Suppressor macrophage treated with lipopolysaccharide for 4 hours (primary cell): ENCODE measurements at regions not wholly inside any gene's neighbourhood (a gene's known extent, or its start where the extent isn't known, plus 50 kb on each side); places are given as distances from the start of the nearest gene placed in this dataset.
"Not testable (repeated sequence)": the region's sequence is repeated elsewhere in the genome, so short reads cannot be mapped to it uniquely, and the experiment has no call there.

Experiments used
- DNase-seq: peaks from one replicate; pipeline ENCODE4 v3.0.0-alpha.2; 2020

- DNase-seq = no peak
Observed at GRCh38 chr4:122100508-122100907, 51.6 kb upstream of the BLTP1 start.

- no peak for DNase-seq
Observed at GRCh38 chr4:122099896-122100295, 52.2 kb upstream of the BLTP1 start.

GRCh38 chr4:122091836-122092405 is 60.2 kb upstream of the BLTP1 start:
- DNase-seq = no peak

GRCh38 chr4:122091397-122091796 is 60.7 kb upstream of the BLTP1 start:
- no peak for DNase-seq

- no peak for DNase-seq
Observed at GRCh38 chr4:122090989-122091388, 61.1 kb upstream of the BLTP1 start.

DNA sequence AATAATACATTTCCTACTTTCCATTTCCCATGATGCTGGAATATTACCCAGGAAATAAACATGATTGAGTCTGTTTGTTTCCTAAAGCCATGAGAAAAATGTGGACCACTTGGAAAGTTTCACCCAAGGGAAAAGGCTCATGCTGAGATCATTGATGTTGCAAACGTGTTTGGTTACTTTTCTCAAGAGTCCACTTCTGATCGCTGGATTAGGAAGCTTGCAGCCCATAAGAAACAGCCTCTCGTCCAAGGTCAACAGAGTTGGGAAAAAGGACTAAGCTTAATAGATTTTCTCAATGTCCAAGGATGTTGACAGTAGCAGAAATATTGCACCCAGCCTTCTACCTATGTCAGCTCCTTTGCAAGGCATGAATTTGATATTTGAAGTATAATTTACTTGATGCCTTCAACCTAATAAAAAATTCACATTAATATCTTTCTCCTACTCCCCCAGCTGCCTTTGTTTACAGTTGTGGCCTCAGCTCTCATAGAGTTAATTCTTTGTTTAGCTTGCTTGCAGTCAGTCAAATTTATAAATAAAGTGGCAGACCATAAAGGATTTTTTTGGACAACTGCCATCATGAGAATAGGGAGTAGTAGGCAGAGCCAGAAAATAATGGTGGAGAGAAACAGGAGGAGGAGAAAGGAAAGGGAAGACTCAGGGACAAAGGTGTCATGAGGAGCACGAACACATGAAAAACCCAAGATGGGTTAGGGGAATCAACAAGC is 65.6 kb upstream of the BLTP1 start:
- no peak for DNase-seq

- DNase-seq = no peak
Observed at GRCh38 chr4:122083989-122084388, 68.1 kb upstream of the BLTP1 start.

DNA sequence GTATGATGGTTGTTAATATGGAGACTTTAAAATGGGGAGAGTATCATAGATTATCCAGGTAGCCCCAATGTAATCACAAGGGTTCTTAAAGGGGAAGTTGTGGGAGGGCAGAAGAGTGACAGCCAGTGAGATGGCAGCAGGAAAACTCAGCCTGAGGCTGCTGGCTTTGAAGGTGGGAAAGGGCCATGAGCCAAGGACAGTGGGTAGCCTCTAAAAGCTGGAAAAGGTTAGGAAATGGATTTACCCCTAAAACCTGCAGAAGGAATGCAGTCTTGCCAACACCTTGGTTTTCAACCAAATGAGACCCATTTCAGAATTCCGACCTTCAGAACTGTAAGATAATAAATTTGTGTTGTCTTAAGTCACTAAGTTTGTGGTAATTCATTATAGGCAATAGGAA is 68.8 kb upstream of the BLTP1 start:
- no peak for DNase-seq

DNA sequence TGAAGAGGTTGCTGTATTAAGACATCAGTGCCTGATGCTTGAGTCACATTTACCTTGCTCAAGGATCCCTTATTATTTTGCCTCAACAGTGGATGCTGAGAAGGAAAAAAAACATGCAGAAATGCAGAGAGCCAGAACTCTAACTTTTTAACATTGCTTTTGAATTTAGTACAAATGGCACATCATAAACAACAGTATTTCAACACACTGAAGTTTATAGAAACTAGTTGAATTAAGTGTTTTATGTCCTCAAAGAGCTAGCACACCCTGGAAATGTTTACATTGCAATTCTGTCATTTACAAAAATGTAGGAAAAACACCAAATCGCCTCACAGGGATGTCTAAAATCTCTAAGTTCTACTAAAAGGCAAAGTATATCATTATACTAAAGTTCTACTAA is 69.5 kb upstream of the BLTP1 start:
- DNase-seq = no peak

DNA sequence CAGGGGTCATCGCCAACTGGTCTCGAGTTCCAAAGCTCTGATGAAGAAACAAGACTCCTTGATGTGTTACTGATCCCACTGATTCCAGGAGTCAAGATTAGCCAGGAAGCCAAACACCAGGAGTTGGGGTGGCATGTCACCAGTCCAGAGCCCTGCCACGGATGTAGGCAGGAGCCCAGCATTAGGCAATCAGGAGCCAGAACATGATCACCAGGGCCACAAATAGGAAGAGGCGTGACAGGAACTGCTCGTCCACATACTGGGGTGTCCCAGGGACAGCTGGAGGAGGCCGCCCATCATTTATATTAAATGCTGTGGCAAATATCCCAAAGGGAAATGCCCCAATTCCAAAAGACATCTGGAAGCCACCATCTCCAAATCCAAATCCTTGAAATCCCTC is 74.5 kb upstream of the BLTP1 start:
- not testable (repeated sequence) for DNase-seq

DNA sequence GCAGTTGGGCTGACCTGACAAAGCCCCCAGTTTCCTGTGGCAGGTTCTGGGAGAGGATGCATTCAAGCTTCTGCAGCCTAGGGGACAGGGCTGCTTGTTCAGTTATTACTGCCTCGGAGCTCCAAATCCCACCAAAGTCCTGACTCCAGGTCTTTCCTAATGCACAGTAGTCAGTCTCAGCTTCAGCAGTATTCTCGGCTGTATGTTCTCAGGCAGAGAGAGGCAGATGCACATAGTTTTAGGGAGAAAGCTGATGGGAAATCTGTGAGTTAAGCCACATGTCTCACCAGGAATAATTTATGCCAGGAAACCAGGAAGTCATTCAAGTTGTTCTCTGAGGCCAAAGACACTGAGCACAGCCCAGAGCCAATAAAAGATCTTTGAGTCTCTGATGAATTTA is 75.3 kb upstream of the BLTP1 start:
- not testable (repeated sequence) for DNase-seq

DNA sequence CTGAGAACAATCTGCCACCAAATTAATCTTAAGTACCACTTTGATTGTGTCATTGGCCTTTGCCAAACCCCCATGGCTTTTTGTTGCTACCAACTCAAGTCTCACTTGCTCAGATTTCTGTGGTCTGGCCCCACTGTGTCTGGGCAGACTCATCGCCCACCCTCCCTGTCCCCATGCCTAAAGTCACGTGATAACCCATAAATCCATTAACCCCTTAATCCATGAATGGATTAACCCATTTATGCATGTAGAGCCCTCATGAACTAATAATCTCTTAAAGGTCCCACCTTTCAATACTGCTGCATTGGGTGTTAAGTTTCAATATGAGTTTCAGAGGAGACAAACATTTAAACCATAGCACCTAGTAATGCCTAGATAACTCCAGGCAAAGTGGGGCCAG is 78.5 kb upstream of the BLTP1 start:
- DNase-seq = no peak

DNA sequence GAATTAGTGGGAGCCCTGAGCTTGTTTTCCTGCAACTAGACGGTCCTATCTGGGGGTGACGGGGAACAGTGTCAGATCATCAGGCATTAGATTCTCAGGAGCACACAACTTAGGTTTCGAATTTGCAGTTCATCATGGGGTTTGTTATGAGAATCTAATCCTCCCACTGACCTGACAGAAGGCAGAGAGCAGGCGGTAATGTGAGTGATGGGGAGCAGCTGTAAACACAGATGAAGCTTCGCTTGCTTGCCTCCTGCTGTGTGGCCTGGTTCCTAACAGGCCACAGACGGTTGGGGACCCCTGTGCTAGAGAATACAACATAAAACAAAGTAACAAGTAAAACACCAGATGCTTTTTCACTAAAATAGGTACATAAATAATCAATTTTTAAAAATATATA is 86.2 kb upstream of the BLTP1 start:
- DNase-seq = no peak

GRCh38 chr4:122065149-122065548 is 87.0 kb upstream of the BLTP1 start:
- DNase-seq = no peak

- DNase-seq = no peak
Observed at GRCh38 chr4:122053186-122053585, 98.9 kb upstream of the BLTP1 start.

DNA sequence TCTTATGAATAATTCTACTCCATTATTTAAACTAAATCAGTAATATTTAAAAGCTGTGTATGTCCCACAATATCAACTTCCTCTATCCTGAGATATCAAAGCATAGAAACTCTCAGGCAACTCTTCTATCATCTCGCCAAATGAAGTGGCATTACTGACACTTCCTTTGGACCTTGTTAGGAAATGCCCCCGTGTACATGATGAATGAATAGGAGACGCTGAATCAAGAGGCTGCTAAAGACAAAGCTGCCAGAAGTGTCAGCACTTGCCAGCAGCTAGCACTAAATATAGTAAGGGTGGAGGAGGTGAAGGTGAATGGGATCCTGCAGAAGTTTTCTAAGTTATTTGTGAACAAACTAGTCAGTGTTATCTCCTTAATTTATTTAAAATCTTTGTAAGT is 99.5 kb upstream of the BLTP1 start:
- DNase-seq = no peak

DNA sequence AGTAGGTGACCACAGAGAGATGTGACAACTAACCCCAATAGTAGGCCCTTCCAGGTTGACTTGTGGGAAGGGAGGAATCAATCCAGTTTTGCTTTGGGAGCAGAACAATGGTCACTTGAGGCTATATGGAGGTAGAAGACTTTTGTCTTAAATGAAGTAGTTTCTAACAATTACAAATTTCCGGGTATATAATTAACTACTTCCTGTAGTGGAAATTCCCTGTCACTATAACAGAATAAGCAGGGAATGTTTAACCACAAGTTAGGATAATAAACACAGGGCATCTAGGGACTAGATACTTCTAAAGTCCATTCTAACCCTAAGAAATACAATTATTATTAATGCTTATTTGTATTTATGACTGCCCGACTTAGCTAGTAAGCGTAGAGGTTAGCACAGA is 99.0 kb upstream of the TRPC3 start:
- DNase-seq = no peak

- no peak for DNase-seq
Observed at GRCh38 chr4:122047456-122048425, 95.9 kb upstream of the TRPC3 start.

DNA sequence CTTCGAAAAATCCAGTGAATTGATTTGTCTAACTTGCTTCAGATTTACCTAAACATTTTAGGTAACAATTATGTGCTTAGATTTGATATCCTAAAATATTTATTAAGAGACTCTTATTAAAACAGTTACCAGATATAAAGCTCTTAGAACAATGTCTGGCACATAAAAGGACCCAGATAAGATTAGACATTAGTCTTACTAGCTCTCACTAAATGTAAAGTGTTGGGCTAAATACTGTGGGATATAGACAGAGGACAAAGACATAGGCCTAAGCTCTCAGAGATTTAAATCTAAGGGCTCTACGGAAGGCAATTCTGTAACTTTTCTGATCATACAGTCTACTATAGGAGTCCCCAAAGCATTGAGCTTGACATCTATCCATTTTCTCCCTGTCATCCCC is 94.4 kb upstream of the TRPC3 start:
- DNase-seq = no peak

DNA sequence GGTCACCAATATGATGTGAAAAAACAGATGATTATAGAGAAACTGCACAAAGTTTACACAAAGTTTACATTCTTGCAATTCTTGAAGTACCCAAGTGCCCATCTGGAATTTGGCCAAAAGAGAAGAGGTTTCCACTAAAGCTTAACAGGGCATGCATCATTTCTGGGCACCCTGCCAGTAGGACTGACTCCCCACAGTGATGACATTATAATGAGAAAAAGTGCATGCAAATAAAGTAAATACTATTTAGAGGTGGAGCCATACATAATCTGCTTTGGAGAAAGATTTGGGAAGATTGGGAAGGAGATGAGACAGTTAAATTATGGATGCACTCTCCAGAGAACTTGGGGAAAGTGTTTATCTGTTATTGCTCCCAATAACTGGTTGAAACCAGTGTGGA is 93.7 kb upstream of the TRPC3 start:
- peak; percentile 42 for DNase-seq

DNA sequence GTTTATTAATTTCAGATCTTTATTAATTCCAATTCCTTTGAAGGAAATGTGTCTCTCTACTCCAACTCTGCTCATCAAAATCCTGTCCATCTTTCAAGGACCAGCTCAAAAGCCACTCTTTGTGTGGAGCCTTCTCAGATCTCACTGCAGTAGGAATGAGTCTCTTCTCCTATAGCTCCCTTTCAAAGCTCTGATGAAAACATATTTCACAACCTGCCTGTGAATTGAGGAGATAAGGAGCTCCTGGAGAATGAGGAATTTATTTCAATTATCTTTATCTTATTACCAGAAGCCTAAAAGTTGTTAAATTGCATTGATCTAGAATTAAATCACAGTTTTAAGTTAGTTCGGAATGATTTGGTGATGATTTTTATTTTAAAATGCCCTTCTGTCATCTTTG is 92.6 kb upstream of the TRPC3 start:
- DNase-seq = no peak

- no peak for DNase-seq
Observed at GRCh38 chr4:122041312-122041711, 89.5 kb upstream of the TRPC3 start.

GRCh38 chr4:122038896-122039295 is 87.0 kb upstream of the TRPC3 start:
- no peak for DNase-seq

GRCh38 chr4:122034619-122035018 is 82.8 kb upstream of the TRPC3 start:
- no peak for DNase-seq
